WTC11 (cell line): ENCODE measurements at regions not wholly inside any gene's neighbourhood (a gene's known extent, or its start where the extent isn't known, plus 50 kb on each side); places are given as distances from the start of the nearest gene placed in this dataset.

Experiments
- ATAC-seq: fragments of 200-7000 bp; cut with Tn5 transposase; 2 replicates; pipeline ENCODE4 v1.10.0; 2021; ENCODE audit warnings: mild to moderate bottlenecking, moderate library complexity
- CTCF ChIA-PET: fragments of 300-600 bp; sonication (Branson Sonifier 250); formaldehyde crosslinking; loops from one replicate; lab custom pipeline; 2021; ENCODE audit warnings: antibody characterized with exemption; lab: Charles Lee
- POLR2A ChIA-PET: fragments of 350-600 bp; sonication (Branson Sonifier 250); formaldehyde crosslinking; loops from one replicate; lab custom pipeline; 2021; ENCODE audit warnings: antibody characterized with exemption; lab: Charles Lee
- DNase-seq: peaks from one replicate; pipeline ENCODE4 v3.0.0; 2021; ENCODE audit warnings: low spot score
- H3K27ac Mint-ChIP-seq: 2 replicates; pipeline ENCODE4 v1.8.0; 2021; ENCODE audit warnings: mixed read lengths
- H3K27me3 Mint-ChIP-seq: 2 replicates; pipeline ENCODE4 v1.8.0; 2021; ENCODE audit warnings: low read depth, mild to moderate bottlenecking, moderate library complexity, mixed read lengths
- H3K36me3 Mint-ChIP-seq: 2 replicates; pipeline ENCODE4 v1.8.0; 2021; ENCODE audit warnings: mixed read lengths
- H3K4me1 Mint-ChIP-seq: 2 replicates; pipeline ENCODE4 v1.8.0; 2022; ENCODE audit warnings: mixed read lengths
- H3K4me3 Mint-ChIP-seq: 2 replicates; pipeline ENCODE4 v1.8.0; 2021; ENCODE audit warnings: mild to moderate bottlenecking, moderate library complexity, mixed read lengths
- H3K9me3 Mint-ChIP-seq: 2 replicates; pipeline ENCODE4 v1.8.0; 2021; ENCODE audit warnings: mixed read lengths
- AFF4 ChIP-seq: sonication (generic); formaldehyde crosslinking; IDR thresholded peaks from 2 replicates; pipeline ENCODE4 v1.8.1; 2023; ENCODE audit warnings: mild to moderate bottlenecking, missing genetic modification reagents, borderline replicate concordance
- ATF3 ChIP-seq: sonication (generic); formaldehyde crosslinking; conservative IDR thresholded peaks from 2 replicates; pipeline ENCODE4 v1.8.1; 2022; ENCODE audit warnings: mild to moderate bottlenecking, missing genetic modification reagents
- CREB1 ChIP-seq: sonication (generic); formaldehyde crosslinking; IDR thresholded peaks from 2 replicates; pipeline ENCODE4 v1.8.0; 2023; ENCODE audit warnings: mild to moderate bottlenecking, missing genetic modification reagents
- ESRRA ChIP-seq: sonication (generic); formaldehyde crosslinking; IDR thresholded peaks from 2 replicates; pipeline ENCODE4 v1.8.1; 2022; ENCODE audit warnings: mild to moderate bottlenecking, missing genetic modification reagents, borderline replicate concordance
- FOXK1 ChIP-seq: sonication (generic); formaldehyde crosslinking; IDR thresholded peaks from 2 replicates; pipeline ENCODE4 v1.8.0; 2022; ENCODE audit warnings: mild to moderate bottlenecking, moderate library complexity, missing genetic modification reagents
- GRHL2 ChIP-seq: fragments of 250-450 bp; sonication (Bioruptor Pico); IDR thresholded peaks from 2 replicates; pipeline ENCODE4 v1.8.0; 2022; ENCODE audit warnings: mild to moderate bottlenecking, moderate library complexity; ENCODE audit not compliant: insufficient replicate concordance, severe bottlenecking
- GTF2I ChIP-seq: fragments of 250-450 bp; sonication (Bioruptor Pico); conservative IDR thresholded peaks from 2 replicates; pipeline ENCODE4 v1.4.0; 2021; ENCODE audit warnings: mild to moderate bottlenecking
- JAZF1 ChIP-seq: fragments of 250-450 bp; sonication (Bioruptor Pico); IDR thresholded peaks from 2 replicates; pipeline ENCODE4 v1.9.0; 2021; ENCODE audit warnings: moderate library complexity, mild to moderate bottlenecking, inconsistent platforms
- MAX ChIP-seq: sonication (generic); formaldehyde crosslinking; IDR thresholded peaks from 2 replicates; pipeline ENCODE4 v1.8.0; 2022; ENCODE audit warnings: mild to moderate bottlenecking, missing genetic modification reagents
- MXD4 ChIP-seq: fragments of 250-450 bp; sonication (Bioruptor Pico); IDR thresholded peaks from 2 replicates; pipeline ENCODE4 v1.8.0; 2021; ENCODE audit warnings: mild to moderate bottlenecking, moderate library complexity, borderline replicate concordance
- NFATC4 ChIP-seq: fragments of 250-450 bp; sonication (Bioruptor Pico); IDR thresholded peaks from 2 replicates; pipeline ENCODE4 v1.9.0; 2021; ENCODE audit warnings: mild to moderate bottlenecking
- SOX15 ChIP-seq: fragments of 250-450 bp; sonication (Bioruptor Pico); IDR thresholded peaks from 2 replicates; pipeline ENCODE4 v1.9.0; 2021; ENCODE audit warnings: mild to moderate bottlenecking
- TEAD4 ChIP-seq: sonication (generic); formaldehyde crosslinking; IDR thresholded peaks from 2 replicates; pipeline ENCODE4 v1.8.0; 2022; ENCODE audit warnings: mild to moderate bottlenecking, missing genetic modification reagents
- ZNF263 ChIP-seq: sonication (generic); formaldehyde crosslinking; IDR thresholded peaks from 2 replicates; pipeline ENCODE4 v1.8.1; 2022; ENCODE audit warnings: low read depth, mild to moderate bottlenecking, moderate library complexity, missing genetic modification reagents
- ZNF423 ChIP-seq: fragments of 250-450 bp; sonication (Bioruptor Pico); IDR thresholded peaks from 2 replicates; pipeline ENCODE4 v2.1.2; 2022; ENCODE audit warnings: mild to moderate bottlenecking, moderate library complexity
- ZNF425 ChIP-seq: fragments of 250-450 bp; sonication (Bioruptor Pico); conservative IDR thresholded peaks from 2 replicates; pipeline ENCODE4 v1.9.0; 2021; ENCODE audit warnings: mild to moderate bottlenecking
- TF ChIP-seq, protein P1 (sequence below): sonication (generic); formaldehyde crosslinking; conservative IDR thresholded peaks from 2 replicates; pipeline ENCODE4 v1.8.1; 2023; ENCODE audit warnings: mild to moderate bottlenecking, low read depth, missing genetic modification reagents, moderate library complexity
- TF ChIP-seq, protein P2 (sequence below): sonication (generic); formaldehyde crosslinking; IDR thresholded peaks from 2 replicates; pipeline ENCODE4 v1.8.1; 2022; ENCODE audit warnings: mild to moderate bottlenecking, missing genetic modification reagents, moderate library complexity, borderline replicate concordance
- TF ChIP-seq, protein P3 (sequence below): sonication (generic); formaldehyde crosslinking; IDR thresholded peaks from 2 replicates; pipeline ENCODE4 v1.8.1; 2023; ENCODE audit warnings: mild to moderate bottlenecking, missing genetic modification reagents, moderate library complexity

DNA sequence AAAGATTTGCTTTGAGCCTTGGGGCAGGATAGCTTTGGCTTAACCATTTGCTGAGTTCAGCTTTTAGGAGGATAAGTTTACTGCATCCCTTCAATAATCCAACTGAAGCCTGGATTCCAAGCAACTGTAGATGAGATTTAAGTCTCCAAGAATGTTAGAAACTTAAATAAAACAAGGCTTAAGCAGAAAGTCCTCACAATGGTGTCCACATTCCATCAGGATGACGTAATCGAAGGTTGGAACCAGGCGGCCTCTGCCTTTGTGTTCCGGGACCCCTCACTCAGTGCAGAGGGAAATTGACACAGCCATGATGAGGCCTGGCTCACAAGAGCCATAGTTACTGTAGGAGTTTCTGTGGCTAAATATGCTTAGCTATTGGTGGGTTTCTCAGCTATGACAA lies 260.4 kb downstream of the LPIN1 start:
- TF ChIP-seq ATF3 (CRISPR knock-in tag) (0 out of 2 replicates have a peak, but pooled peaks have one; percentile 40), AFF4 (CRISPR knock-in tag) (no peak)
- TF ChIP-seq, all 79 proteins: peak for 1
- H3K4me1 Mint-ChIP-seq = peaks cover 19% of the 10 kb centered on the region
- no peaks in the 10 kb centered on the region for H3K27me3 Mint-ChIP-seq
- H3K9me3 Mint-ChIP-seq = peaks cover 8% of the 10 kb centered on the region
- ChIA-PET POLR2A (interaction anchor here (0.6 kb wide), 2 partner anchors 249 to 446 kb away, joined by 4 to 6 read pairs; no protein-coding TSS in a partner anchor), CTCF (interaction anchor here (0.9 to 1.0 kb wide), 2 partner anchors 42 to 55 kb away, joined by 3 to 4 read pairs; no protein-coding TSS in a partner anchor)
- H3K36me3 Mint-ChIP-seq = no peaks in the 10 kb centered on the region
- DNase-seq (peak; percentile 47), ATAC-seq (peak; percentile 94)
- peak overlapping the region; percentile 3 for H3K27ac Mint-ChIP-seq
- H3K4me3 Mint-ChIP-seq = no peak overlapping the region

DNA sequence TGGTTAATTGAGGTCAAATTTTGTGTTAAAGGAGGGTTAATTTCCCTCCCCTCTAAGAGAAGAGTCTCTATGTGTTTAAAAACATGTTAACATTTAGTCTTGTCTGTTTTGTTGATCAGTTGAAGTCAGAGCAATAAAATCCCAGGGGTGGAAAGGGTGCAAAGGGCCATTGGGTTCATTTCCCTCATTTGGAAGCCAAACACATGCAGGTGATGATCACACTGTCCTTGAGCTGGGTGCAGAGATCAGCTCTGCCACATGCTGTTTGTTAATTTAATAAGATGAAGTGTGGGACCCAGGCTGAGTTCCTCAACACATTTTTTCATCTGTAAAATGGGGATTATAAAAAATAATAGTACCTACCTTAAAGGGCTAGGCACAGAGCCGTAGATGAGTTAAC lies 260.9 kb downstream of the LPIN1 start:
- CTCF ChIA-PET = interaction anchor here (0.9 to 1.0 kb wide), 2 partner anchors 41 to 56 kb away, joined by 3 to 4 read pairs; no protein-coding TSS in a partner anchor
- no peaks in the 10 kb centered on the region for H3K27me3 Mint-ChIP-seq
- TF ChIP-seq SOX15 (no peak), GRHL2 (CRISPR knock-in tag) (no peak), FOXK1 (no peak), ZNF423 (CRISPR knock-in tag) (no peak), MAX (CRISPR knock-in tag) (no peak), MXD4 (CRISPR knock-in tag) (no peak), CREB1 (CRISPR knock-in tag) (no peak), NFATC4 (CRISPR knock-in tag) (no peak), ZNF263 (CRISPR knock-in tag) (no peak), JAZF1 (CRISPR knock-in tag) (no peak), ESRRA (CRISPR knock-in tag) (no peak), GTF2I (CRISPR knock-in tag) (no peak), ZNF425 (CRISPR knock-in tag) (no peak), TEAD4 (CRISPR knock-in tag) (no peak)
- TF ChIP-seq, protein P1, sequence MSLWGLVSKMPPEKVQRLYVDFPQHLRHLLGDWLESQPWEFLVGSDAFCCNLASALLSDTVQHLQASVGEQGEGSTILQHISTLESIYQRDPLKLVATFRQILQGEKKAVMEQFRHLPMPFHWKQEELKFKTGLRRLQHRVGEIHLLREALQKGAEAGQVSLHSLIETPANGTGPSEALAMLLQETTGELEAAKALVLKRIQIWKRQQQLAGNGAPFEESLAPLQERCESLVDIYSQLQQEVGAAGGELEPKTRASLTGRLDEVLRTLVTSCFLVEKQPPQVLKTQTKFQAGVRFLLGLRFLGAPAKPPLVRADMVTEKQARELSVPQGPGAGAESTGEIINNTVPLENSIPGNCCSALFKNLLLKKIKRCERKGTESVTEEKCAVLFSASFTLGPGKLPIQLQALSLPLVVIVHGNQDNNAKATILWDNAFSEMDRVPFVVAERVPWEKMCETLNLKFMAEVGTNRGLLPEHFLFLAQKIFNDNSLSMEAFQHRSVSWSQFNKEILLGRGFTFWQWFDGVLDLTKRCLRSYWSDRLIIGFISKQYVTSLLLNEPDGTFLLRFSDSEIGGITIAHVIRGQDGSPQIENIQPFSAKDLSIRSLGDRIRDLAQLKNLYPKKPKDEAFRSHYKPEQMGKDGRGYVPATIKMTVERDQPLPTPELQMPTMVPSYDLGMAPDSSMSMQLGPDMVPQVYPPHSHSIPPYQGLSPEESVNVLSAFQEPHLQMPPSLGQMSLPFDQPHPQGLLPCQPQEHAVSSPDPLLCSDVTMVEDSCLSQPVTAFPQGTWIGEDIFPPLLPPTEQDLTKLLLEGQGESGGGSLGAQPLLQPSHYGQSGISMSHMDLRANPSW (CRISPR knock-in tag) = no peak
- TF ChIP-seq, protein P2, sequence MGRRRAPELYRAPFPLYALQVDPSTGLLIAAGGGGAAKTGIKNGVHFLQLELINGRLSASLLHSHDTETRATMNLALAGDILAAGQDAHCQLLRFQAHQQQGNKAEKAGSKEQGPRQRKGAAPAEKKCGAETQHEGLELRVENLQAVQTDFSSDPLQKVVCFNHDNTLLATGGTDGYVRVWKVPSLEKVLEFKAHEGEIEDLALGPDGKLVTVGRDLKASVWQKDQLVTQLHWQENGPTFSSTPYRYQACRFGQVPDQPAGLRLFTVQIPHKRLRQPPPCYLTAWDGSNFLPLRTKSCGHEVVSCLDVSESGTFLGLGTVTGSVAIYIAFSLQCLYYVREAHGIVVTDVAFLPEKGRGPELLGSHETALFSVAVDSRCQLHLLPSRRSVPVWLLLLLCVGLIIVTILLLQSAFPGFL = no peak
- TF ChIP-seq, protein P3, sequence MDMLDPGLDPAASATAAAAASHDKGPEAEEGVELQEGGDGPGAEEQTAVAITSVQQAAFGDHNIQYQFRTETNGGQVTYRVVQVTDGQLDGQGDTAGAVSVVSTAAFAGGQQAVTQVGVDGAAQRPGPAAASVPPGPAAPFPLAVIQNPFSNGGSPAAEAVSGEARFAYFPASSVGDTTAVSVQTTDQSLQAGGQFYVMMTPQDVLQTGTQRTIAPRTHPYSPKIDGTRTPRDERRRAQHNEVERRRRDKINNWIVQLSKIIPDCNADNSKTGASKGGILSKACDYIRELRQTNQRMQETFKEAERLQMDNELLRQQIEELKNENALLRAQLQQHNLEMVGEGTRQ (CRISPR knock-in tag) = no peak
- TF ChIP-seq, all 79 proteins: peak for 0
- POLR2A ChIA-PET = interaction anchor here (0.6 kb wide), 1 partner anchor 445 kb away, joined by 6 read pairs; no protein-coding TSS in a partner anchor
- H3K4me3 Mint-ChIP-seq = no peak overlapping the region
- DNase-seq = no peak
- no peak for ATAC-seq
- no peaks in the 10 kb centered on the region for H3K36me3 Mint-ChIP-seq
- H3K4me1 Mint-ChIP-seq = peaks cover 19% of the 10 kb centered on the region
- peaks cover 11% of the 10 kb centered on the region for H3K9me3 Mint-ChIP-seq
- H3K27ac Mint-ChIP-seq = peak overlapping the region; percentile 3; the same call in 1 of the 2 replicates
